SK-N-SH treated with all-trans-retinoic acid at 6 μM for 48 hours (cell line): ENCODE measurements at regions not wholly inside any gene's neighbourhood (a gene's known extent, or its start where the extent isn't known, plus 50 kb on each side); places are given as distances from the start of the nearest gene placed in this dataset.

Experiments used
- ATAC-seq: fragments of 200-7000 bp; cut with Tn5 transposase; 3 replicates; pipeline ENCODE4 v1.9.1; 2020; ENCODE audit warnings: mild to moderate bottlenecking, moderate library complexity
- ARNTL ChIP-seq: fragments of 450-650 bp; formaldehyde crosslinking; IDR thresholded peaks from 2 replicates; pipeline ENCODE4 v1.5.0; 2020; ENCODE audit warnings: low read depth, mild to moderate bottlenecking, moderate library complexity, borderline replicate concordance
- BACH2 ChIP-seq: fragments of 250-450 bp; sonication (Bioruptor Pico); IDR thresholded peaks from 2 replicates; pipeline ENCODE4 v1.9.0; 2021; ENCODE audit warnings: mild to moderate bottlenecking, borderline replicate concordance
- CREB5 ChIP-seq: fragments of 250-450 bp; sonication (Bioruptor Pico); IDR thresholded peaks from 2 replicates; pipeline ENCODE4 v1.5.1; 2020; ENCODE audit warnings: low read depth, mild to moderate bottlenecking, moderate library complexity
- CSDC2 ChIP-seq: fragments of 250-450 bp; sonication (Bioruptor Pico); IDR thresholded peaks from 2 replicates; pipeline ENCODE4 v1.5.0; 2020; ENCODE audit warnings: mild to moderate bottlenecking, moderate library complexity
- CSRNP3 ChIP-seq: fragments of 250-450 bp; sonication (Bioruptor Pico); IDR thresholded peaks from 2 replicates; pipeline ENCODE4 v1.5.1; 2021; ENCODE audit warnings: mild to moderate bottlenecking, moderate library complexity
- ESRRG ChIP-seq: fragments of 250-450 bp; sonication (Bioruptor Pico); IDR thresholded peaks from 2 replicates; pipeline ENCODE4 v1.6.1; 2021; ENCODE audit warnings: mild to moderate bottlenecking
- ISL1 ChIP-seq: fragments of 250-450 bp; sonication (Bioruptor Pico); IDR thresholded peaks from 2 replicates; pipeline ENCODE4 v2.1.2; 2022; ENCODE audit warnings: mild to moderate bottlenecking, moderate library complexity
- OSR1 ChIP-seq: fragments of 250-450 bp; sonication (Bioruptor Pico); IDR thresholded peaks from 2 replicates; pipeline ENCODE4 v1.8.0; 2022; ENCODE audit warnings: moderate library complexity, mild to moderate bottlenecking, inconsistent platforms
- PATZ1 ChIP-seq: fragments of 250-450 bp; sonication (Bioruptor Pico); IDR thresholded peaks from 2 replicates; pipeline ENCODE4 v1.8.0; 2020; ENCODE audit warnings: mild to moderate bottlenecking, moderate library complexity, borderline replicate concordance
- POU6F1 ChIP-seq: fragments of 250-450 bp; sonication (Bioruptor Pico); IDR thresholded peaks from 2 replicates; pipeline ENCODE4 v1.8.0; 2021; ENCODE audit warnings: low read depth, mild to moderate bottlenecking, moderate library complexity, borderline replicate concordance
- PPARA ChIP-seq: fragments of 250-450 bp; sonication (Bioruptor Pico); IDR thresholded peaks from 2 replicates; pipeline ENCODE4 v1.5.0; 2020; ENCODE audit warnings: mild to moderate bottlenecking, borderline replicate concordance
- RARB ChIP-seq: fragments of 250-450 bp; sonication (Bioruptor Pico); IDR thresholded peaks from 2 replicates; pipeline ENCODE4 v1.8.0; 2021; ENCODE audit warnings: mild to moderate bottlenecking, moderate library complexity
- SNAI2 ChIP-seq: fragments of 250-450 bp; sonication (Bioruptor Pico); IDR thresholded peaks from 2 replicates; pipeline ENCODE4 v1.5.0; 2020; ENCODE audit warnings: mild to moderate bottlenecking, moderate library complexity
- TCF4 ChIP-seq: fragments of 250-450 bp; sonication (Bioruptor Pico); IDR thresholded peaks from 2 replicates; pipeline ENCODE4 v1.8.0; 2021; ENCODE audit warnings: mild to moderate bottlenecking, moderate library complexity, borderline replicate concordance
- TOX ChIP-seq: fragments of 250-450 bp; sonication (Bioruptor Pico); IDR thresholded peaks from 2 replicates; pipeline ENCODE4 v1.8.0; 2021; ENCODE audit warnings: mild to moderate bottlenecking, moderate library complexity, borderline replicate concordance
- ZC3H10 ChIP-seq: fragments of 250-450 bp; sonication (Bioruptor Pico); IDR thresholded peaks from 2 replicates; pipeline ENCODE4 v1.5.1; 2021; ENCODE audit warnings: mild to moderate bottlenecking, moderate library complexity
- ZNF565 ChIP-seq: fragments of 450-650 bp; formaldehyde crosslinking; conservative IDR thresholded peaks from 2 replicates; pipeline ENCODE4 v1.5.0; 2020; ENCODE audit warnings: low read depth, mild to moderate bottlenecking, moderate library complexity
- ZNF70 ChIP-seq: fragments of 450-650 bp; formaldehyde crosslinking; IDR thresholded peaks from 2 replicates; pipeline ENCODE4 v1.5.0; 2020; ENCODE audit warnings: mild to moderate bottlenecking, moderate library complexity
- ZNF8 ChIP-seq: fragments of 450-650 bp; formaldehyde crosslinking; IDR thresholded peaks from 2 replicates; pipeline ENCODE4 v1.5.0; 2020; ENCODE audit warnings: mild to moderate bottlenecking, moderate library complexity

- TF ChIP-seq ZC3H10 = no peak
- TF ChIP-seq PPARA = no peak
- no peak for TF ChIP-seq ESRRG
- TF ChIP-seq CSRNP3 (CRISPR knock-in tag) = no peak
- no peak for TF ChIP-seq TCF4 (CRISPR knock-in tag)
- no peak for TF ChIP-seq ZNF8 (CRISPR knock-in tag)
- no peak for TF ChIP-seq ZNF565 (CRISPR knock-in tag)
- no peak for TF ChIP-seq ZNF70 (CRISPR knock-in tag)
- TF ChIP-seq TOX (CRISPR knock-in tag) = no peak
- no peak for TF ChIP-seq RARB (CRISPR knock-in tag)
- TF ChIP-seq OSR1 (CRISPR knock-in tag) = no peak
- ATAC-seq = peak; percentile 16
Observed at GRCh38 chr1:215376544-215377264, 190.4 kb upstream of the KCTD3 start.

GRCh38 chr1:215377746-215378145 is 189.4 kb upstream of the KCTD3 start:
- no peak for ATAC-seq
- TF ChIP-seq CSDC2 (no peak), RARB (CRISPR knock-in tag) (no peak), PATZ1 (CRISPR knock-in tag) (no peak), ZNF70 (CRISPR knock-in tag) (no peak), ESRRG (no peak), ARNTL (no peak), BACH2 (CRISPR knock-in tag) (no peak), CSRNP3 (CRISPR knock-in tag) (no peak), CREB5 (CRISPR knock-in tag) (no peak), TOX (CRISPR knock-in tag) (no peak), POU6F1 (CRISPR knock-in tag) (no peak), SNAI2 (CRISPR knock-in tag) (no peak), ZNF565 (CRISPR knock-in tag) (no peak), TCF4 (CRISPR knock-in tag) (no peak), ISL1 (CRISPR knock-in tag) (no peak)

- no peak for ATAC-seq
- no peak for TF ChIP-seq ZNF8 (CRISPR knock-in tag)
- no peak for TF ChIP-seq POU6F1 (CRISPR knock-in tag)
- TF ChIP-seq CREB5 (CRISPR knock-in tag) = no peak
- no peak for TF ChIP-seq ESRRG
- no peak for TF ChIP-seq ARNTL
- TF ChIP-seq ISL1 (CRISPR knock-in tag) = no peak
Observed at GRCh38 chr1:215380566-215380965, 186.5 kb upstream of the KCTD3 start.
